ENCODE measurements at regions not wholly inside any gene's neighbourhood (a gene's known extent, or its start where the extent isn't known, plus 50 kb on each side); places are given as distances from the start of the nearest gene placed in this dataset.

- Mint-ChIP-seq H3K27ac (no peak overlapping the region), H3K36me3 (ENCODE audit: low read depth) (no peaks in the 10 kb centered on the region), H3K4me3 (no peak overlapping the region), H3K27me3 (peaks cover 8% of the 10 kb centered on the region), H3K4me1 (no peaks in the 10 kb centered on the region), H3K9me3 (peaks cover 8% of the 10 kb centered on the region)
- ATAC-seq (replicated peaks): no peak
Observed at GRCh38 chr11:130728185-130729180, 187.8 kb downstream of the SNX19 start.

- Mint-ChIP-seq H3K27ac (no peak overlapping the region), H3K4me3 (no peak overlapping the region), H3K4me1 (no peaks in the 10 kb centered on the region), H3K27me3 (peaks cover 4% of the 10 kb centered on the region), H3K36me3 (ENCODE audit: low read depth) (no peaks in the 10 kb centered on the region), H3K9me3 (peaks cover 10% of the 10 kb centered on the region)
- ATAC-seq (replicated peaks): no peak
Observed at GRCh38 chr11:130729193-130729592, 187.1 kb downstream of the SNX19 start.

DNA sequence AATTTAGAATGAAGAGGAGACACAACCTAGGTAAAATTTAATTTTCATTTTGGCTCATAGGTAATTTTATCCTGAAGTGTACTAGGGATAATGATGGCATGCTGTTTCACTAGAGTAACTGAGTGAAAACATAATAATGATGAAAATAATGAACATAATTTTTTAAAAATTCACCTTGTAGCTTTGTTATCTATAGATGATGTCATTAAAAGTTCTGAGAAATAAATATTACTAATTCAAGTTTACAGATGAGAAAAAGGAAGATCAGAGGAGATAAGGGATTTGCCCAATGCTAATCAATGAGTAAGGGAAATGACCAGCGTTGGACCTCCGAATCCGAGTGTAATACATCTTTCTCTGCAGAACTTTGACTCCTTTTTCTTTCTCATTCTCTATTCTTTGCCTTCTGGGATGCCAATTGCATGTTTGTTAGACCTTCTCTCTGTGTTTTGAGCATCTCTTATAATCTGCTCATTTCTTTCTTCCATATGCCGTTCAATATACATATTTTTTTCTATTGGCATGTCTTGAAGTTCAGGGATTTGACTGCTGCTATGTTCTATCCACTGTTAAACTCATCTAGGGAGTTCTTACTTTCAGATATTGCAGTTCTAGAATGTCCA, 186.5 kb downstream of the SNX19 start:
- ATAC-seq (replicated peaks): no peak
- H3K27me3 Mint-ChIP-seq: peaks cover 4% of the 10 kb centered on the region
- no peak overlapping the region for H3K4me3 Mint-ChIP-seq
- no peaks in the 10 kb centered on the region for H3K4me1 Mint-ChIP-seq
- H3K9me3 Mint-ChIP-seq: peaks cover 11% of the 10 kb centered on the region
- H3K36me3 Mint-ChIP-seq (ENCODE audit: low read depth): no peaks in the 10 kb centered on the region
- no peak overlapping the region for H3K27ac Mint-ChIP-seq

DNA sequence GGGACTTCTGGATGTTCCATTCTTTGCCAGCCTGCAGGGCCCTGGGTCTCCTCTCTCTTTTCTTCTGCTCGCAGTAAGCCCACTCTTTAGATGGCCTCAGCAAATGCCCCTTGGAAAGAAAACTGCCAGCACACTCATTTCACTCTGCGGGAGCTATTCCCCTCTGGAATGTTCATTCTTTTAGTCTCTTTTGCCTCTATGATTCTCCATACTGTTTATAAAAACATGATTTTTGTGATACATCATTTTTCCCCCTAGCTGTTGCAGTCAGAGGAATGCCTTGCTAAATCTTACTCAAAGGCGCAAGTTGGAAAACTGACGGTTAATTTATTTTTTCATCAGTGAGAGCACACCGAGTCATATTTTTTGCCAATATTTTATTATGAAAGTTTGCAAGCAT, 184.9 kb downstream of the SNX19 start:
- peaks cover 7% of the 10 kb centered on the region for H3K27me3 Mint-ChIP-seq
- no peak for ATAC-seq (replicated peaks)
- H3K9me3 Mint-ChIP-seq: peaks cover 17% of the 10 kb centered on the region
- H3K36me3 Mint-ChIP-seq (ENCODE audit: low read depth): no peaks in the 10 kb centered on the region
- no peak overlapping the region for H3K27ac Mint-ChIP-seq
- H3K4me3 Mint-ChIP-seq: no peak overlapping the region
- H3K4me1 Mint-ChIP-seq: no peaks in the 10 kb centered on the region

- Mint-ChIP-seq H3K27ac (no peak overlapping the region), H3K9me3 (peaks cover 17% of the 10 kb centered on the region), H3K36me3 (ENCODE audit: low read depth) (no peaks in the 10 kb centered on the region), H3K27me3 (peaks cover 7% of the 10 kb centered on the region), H3K4me3 (no peak overlapping the region), H3K4me1 (no peaks in the 10 kb centered on the region)
- ATAC-seq (replicated peaks): no peak
Observed at GRCh38 chr11:130732476-130732875, 183.8 kb downstream of the SNX19 start.

GRCh38 chr11:130737041-130737830, 179.0 kb downstream of the SNX19 start:
- no peak overlapping the region for H3K4me3 Mint-ChIP-seq

DNA sequence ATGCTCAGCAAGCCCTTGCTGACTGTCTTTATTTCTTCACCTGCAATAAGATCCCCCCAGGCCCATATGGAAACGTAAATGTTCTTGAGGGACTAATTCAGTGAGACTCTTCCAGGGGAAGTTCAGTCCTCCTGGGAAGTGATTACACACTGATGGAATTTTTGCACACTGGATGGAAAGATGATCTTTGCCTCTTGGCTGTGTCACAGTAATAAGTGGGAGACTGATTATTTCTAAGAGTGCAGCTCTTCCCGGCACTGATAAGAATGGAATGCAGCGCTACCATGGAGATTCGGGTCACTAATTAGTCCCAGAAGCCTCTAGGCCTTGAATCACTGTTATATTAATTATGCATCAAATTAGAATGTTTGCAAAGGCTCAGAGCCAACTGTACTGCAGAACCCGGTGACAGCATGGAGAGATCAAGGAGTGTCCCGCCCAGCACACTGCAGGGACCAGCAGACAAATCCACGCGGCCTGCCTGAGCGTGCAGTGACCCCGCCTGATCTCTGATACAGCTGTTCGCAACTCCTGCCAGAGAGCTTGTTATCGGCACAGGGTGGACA, 178.3 kb downstream of the SNX19 start:
- Mint-ChIP-seq H3K36me3 (ENCODE audit: low read depth) (no peaks in the 10 kb centered on the region), H3K4me1 (no peaks in the 10 kb centered on the region), H3K27me3 (peaks cover 3% of the 10 kb centered on the region), H3K27ac (no peak overlapping the region), H3K9me3 (peaks cover 27% of the 10 kb centered on the region), H3K4me3 (no peak overlapping the region)
- ATAC-seq (replicated peaks): no peak

More at GRCh38 chr11:130737041-130737830, 179.0 kb downstream of the SNX19 start:
- H3K4me1 Mint-ChIP-seq: no peaks in the 10 kb centered on the region
- no peak for ATAC-seq (replicated peaks)
- peaks cover 27% of the 10 kb centered on the region for H3K9me3 Mint-ChIP-seq
- peaks cover 3% of the 10 kb centered on the region for H3K27me3 Mint-ChIP-seq
- H3K36me3 Mint-ChIP-seq (ENCODE audit: low read depth): no peaks in the 10 kb centered on the region
- H3K27ac Mint-ChIP-seq: no peak overlapping the region

DNA sequence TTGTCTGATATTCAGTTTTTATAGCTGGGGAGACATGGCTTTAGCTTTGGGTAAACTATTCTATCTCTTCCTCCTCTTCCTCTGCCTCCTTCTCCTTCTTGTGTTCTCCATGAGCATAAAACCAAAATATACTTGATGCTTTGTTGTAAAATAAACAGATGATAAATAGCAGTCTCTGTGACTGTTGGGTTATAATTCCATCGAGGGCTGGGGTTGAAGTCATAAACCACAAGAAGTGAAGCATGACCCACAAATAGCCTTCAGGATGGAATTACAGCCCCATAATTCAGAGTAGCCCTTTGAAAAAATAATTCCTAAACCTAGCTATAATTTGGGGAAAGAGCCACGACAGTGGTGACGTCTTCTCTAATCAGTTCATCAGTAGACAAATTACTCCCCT, 177.7 kb downstream of the SNX19 start:
- no peak overlapping the region for H3K4me3 Mint-ChIP-seq
- no peak for ATAC-seq (replicated peaks)
- H3K9me3 Mint-ChIP-seq: peaks cover 21% of the 10 kb centered on the region
- H3K27me3 Mint-ChIP-seq: peaks cover 3% of the 10 kb centered on the region
- no peaks in the 10 kb centered on the region for H3K36me3 Mint-ChIP-seq (ENCODE audit: low read depth)
- no peak overlapping the region for H3K27ac Mint-ChIP-seq
- no peaks in the 10 kb centered on the region for H3K4me1 Mint-ChIP-seq

DNA sequence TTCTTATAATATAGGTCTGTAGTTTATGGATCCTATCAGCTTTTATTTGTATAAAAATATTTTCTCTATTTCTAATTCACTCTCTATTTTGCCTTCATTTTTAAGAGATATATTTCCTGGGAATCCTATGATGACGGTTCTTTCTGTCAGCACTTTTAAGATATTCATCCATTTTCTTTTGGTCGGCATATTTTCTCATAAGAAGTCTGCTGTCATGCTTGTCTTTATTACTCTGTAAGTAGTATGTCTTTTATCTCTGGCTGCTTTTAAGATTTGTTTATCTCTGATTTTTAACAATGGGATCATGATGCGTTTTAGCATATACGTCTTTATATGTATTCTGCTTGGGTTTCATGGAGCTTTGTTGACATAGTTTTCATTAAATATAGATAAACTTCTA, 175.5 kb downstream of the SNX19 start:
- no peak for ATAC-seq (replicated peaks)
- Mint-ChIP-seq H3K9me3 (peaks cover 14% of the 10 kb centered on the region), H3K27ac (no peak overlapping the region), H3K4me1 (no peaks in the 10 kb centered on the region), H3K36me3 (ENCODE audit: low read depth) (no peaks in the 10 kb centered on the region), H3K27me3 (peaks cover 4% of the 10 kb centered on the region), H3K4me3 (no peak overlapping the region)

GRCh38 chr11:130744794-130745193, 171.5 kb downstream of the SNX19 start:
- H3K9me3 Mint-ChIP-seq: peaks cover 8% of the 10 kb centered on the region
- no peaks in the 10 kb centered on the region for H3K36me3 Mint-ChIP-seq (ENCODE audit: low read depth)
- H3K27me3 Mint-ChIP-seq: peaks cover 30% of the 10 kb centered on the region
- no peak overlapping the region for H3K27ac Mint-ChIP-seq
- ATAC-seq (replicated peaks): no peak
- no peaks in the 10 kb centered on the region for H3K4me1 Mint-ChIP-seq
- no peak overlapping the region for H3K4me3 Mint-ChIP-seq

DNA sequence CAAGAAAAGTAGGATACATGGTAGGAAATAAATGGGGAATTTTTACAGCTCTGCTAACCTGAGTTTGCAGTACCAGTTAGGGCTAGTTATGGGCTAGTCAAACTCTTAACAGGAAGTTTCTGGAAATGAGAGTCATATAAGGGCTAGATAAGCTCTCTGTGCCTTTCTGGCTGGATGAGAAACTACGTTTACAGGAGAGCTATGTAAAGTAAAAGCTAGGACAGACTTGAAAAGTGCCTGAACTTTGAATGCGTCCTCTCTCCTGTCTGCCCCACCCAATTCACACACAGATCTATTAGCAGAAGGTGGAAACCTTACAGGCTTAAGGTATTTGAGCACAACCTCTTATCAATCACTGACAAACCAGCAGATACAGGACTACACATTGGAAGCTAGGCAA, 167.1 kb downstream of the SNX19 start:
- H3K4me1 Mint-ChIP-seq: no peaks in the 10 kb centered on the region
- no peak overlapping the region for H3K27ac Mint-ChIP-seq
- H3K9me3 Mint-ChIP-seq: no peaks in the 10 kb centered on the region
- no peak overlapping the region for H3K4me3 Mint-ChIP-seq
- ATAC-seq (replicated peaks): no peak
- peaks cover 36% of the 10 kb centered on the region for H3K27me3 Mint-ChIP-seq
- H3K36me3 Mint-ChIP-seq (ENCODE audit: low read depth): no peaks in the 10 kb centered on the region

GRCh38 chr11:130760515-130761125, 155.7 kb downstream of the SNX19 start:
- H3K9me3 Mint-ChIP-seq: no peaks in the 10 kb centered on the region
- no peak for ATAC-seq (replicated peaks)
- no peak overlapping the region for H3K4me3 Mint-ChIP-seq
- no peaks in the 10 kb centered on the region for H3K4me1 Mint-ChIP-seq
- H3K27ac Mint-ChIP-seq: no peak overlapping the region
- H3K36me3 Mint-ChIP-seq (ENCODE audit: low read depth): no peaks in the 10 kb centered on the region
- peaks cover 9% of the 10 kb centered on the region for H3K27me3 Mint-ChIP-seq

DNA sequence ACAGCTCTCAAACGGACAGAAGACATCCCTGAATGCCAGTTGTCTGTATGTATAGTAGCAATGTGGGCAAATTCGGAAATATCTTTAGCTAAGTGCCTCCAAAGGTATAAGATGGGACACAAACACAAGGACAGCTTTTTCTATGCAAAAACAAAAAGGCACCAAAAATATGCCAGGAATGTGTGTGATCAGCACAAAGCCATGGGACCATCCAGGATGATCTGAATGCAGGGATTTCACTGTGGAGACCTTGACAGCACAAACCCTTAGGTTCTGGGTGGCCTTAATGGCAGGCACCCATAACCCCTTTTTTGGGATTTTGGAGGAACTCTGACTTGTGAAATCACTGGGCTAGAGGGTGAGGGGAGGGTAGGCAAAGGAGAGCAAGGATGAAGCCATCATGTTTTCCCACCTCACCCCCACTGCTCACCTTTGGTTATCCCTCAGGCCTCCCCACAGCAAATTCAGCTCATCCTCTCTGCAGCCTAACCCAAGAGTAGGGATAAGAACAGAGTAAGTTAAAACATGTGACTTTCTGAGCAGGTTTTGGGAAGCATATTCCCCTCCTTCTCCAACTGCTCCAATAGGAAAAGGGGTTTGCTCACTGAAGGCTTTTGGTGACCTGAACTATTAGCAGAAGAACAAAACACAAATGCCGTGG, 154.6 kb downstream of the SNX19 start:
- no peak overlapping the region for H3K4me3 Mint-ChIP-seq
- no peaks in the 10 kb centered on the region for H3K9me3 Mint-ChIP-seq
- no peak for ATAC-seq (replicated peaks)
- H3K27me3 Mint-ChIP-seq: peaks cover 9% of the 10 kb centered on the region
- H3K36me3 Mint-ChIP-seq (ENCODE audit: low read depth): no peaks in the 10 kb centered on the region
- no peaks in the 10 kb centered on the region for H3K4me1 Mint-ChIP-seq
- no peak overlapping the region for H3K27ac Mint-ChIP-seq
